ENCODE measurements at regions not wholly inside any gene's neighbourhood (a gene's known extent, or its start where the extent isn't known, plus 50 kb on each side); places are given as distances from the start of the nearest gene placed in this dataset.

GRCh38 chr12:94864987-94865386 is 138.5 kb downstream of the NDUFA12 start:
- intact Hi-C loops (cut with DNase I): no loop called here
- no peak for TF ChIP-seq POLR2A (IDR thresholded peaks at IDR 0.05)
- TF ChIP-seq CTCF (IDR thresholded peaks at IDR 0.05): no peak
- Histone ChIP-seq H3K27me3 (no peaks in the 10 kb centered on the region), H3K9me3 (no peaks in the 10 kb centered on the region), H3K4me3 (no peak overlapping the region), H3K27ac (no peak overlapping the region), H3K4me1 (no peaks in the 10 kb centered on the region), H3K36me3 (no peaks in the 10 kb centered on the region)
- no peak for DNase-seq
- no peak for ATAC-seq
- 67% methylated on average over 1 of the region's 1 CpG for WGBS (ENCODE audit: insufficient coverage, low coverage, low lambda C conversion rate, missing lambda C conversion rate)

GRCh38 chr12:94863321-94864035 is 140.0 kb downstream of the NDUFA12 start:
- Histone ChIP-seq H3K4me1 (no peaks in the 10 kb centered on the region), H3K27ac (no peak overlapping the region), H3K36me3 (no peaks in the 10 kb centered on the region), H3K27me3 (no peaks in the 10 kb centered on the region), H3K4me3 (no peak overlapping the region), H3K9me3 (no peaks in the 10 kb centered on the region)
- DNase-seq (no peak), ATAC-seq (no peak)
- intact Hi-C loops (cut with DNase I): no loop called here
- no peak for TF ChIP-seq CTCF (IDR thresholded peaks at IDR 0.05)
- no peak for TF ChIP-seq POLR2A (IDR thresholded peaks at IDR 0.05)
- WGBS (ENCODE audit: insufficient coverage, low coverage, low lambda C conversion rate, missing lambda C conversion rate): 70% methylated on average over 8 of the region's 8 CpGs

GRCh38 chr12:94862421-94862820 is 141.1 kb downstream of the NDUFA12 start:
- DNase-seq (no peak), ATAC-seq (no peak)
- no peaks in the 10 kb centered on the region for H3K4me1 ChIP-seq
- no peaks in the 10 kb centered on the region for H3K9me3 ChIP-seq
- H3K27ac ChIP-seq: no peak overlapping the region
- no peaks in the 10 kb centered on the region for H3K27me3 ChIP-seq
- no peak for TF ChIP-seq POLR2A (IDR thresholded peaks at IDR 0.05)
- no peak for TF ChIP-seq CTCF (IDR thresholded peaks at IDR 0.05)
- 90% methylated on average over 3 of the region's 3 CpGs for WGBS (ENCODE audit: insufficient coverage, low coverage, low lambda C conversion rate, missing lambda C conversion rate)
- H3K36me3 ChIP-seq: no peaks in the 10 kb centered on the region
- intact Hi-C loops (cut with DNase I): no loop called here
- no peak overlapping the region for H3K4me3 ChIP-seq

GRCh38 chr12:94856324-94856723 is 147.2 kb downstream of the NDUFA12 start:
- H3K4me1 ChIP-seq: no peaks in the 10 kb centered on the region
- ATAC-seq (no peak), DNase-seq (no peak)
- intact Hi-C loops (cut with DNase I): no loop called here
- WGBS (ENCODE audit: insufficient coverage, low coverage, low lambda C conversion rate, missing lambda C conversion rate): 66% methylated on average over 2 of the region's 2 CpGs
- H3K36me3 ChIP-seq: no peaks in the 10 kb centered on the region
- H3K27me3 ChIP-seq: no peaks in the 10 kb centered on the region
- no peak overlapping the region for H3K4me3 ChIP-seq
- TF ChIP-seq CTCF (IDR thresholded peaks at IDR 0.05) (no peak), POLR2A (IDR thresholded peaks at IDR 0.05) (no peak)
- H3K27ac ChIP-seq: no peak overlapping the region
- H3K9me3 ChIP-seq: no peaks in the 10 kb centered on the region
